ENCODE measurements at regions not wholly inside any gene's neighbourhood (a gene's known extent, or its start where the extent isn't known, plus 50 kb on each side); places are given as distances from the start of the nearest gene placed in this dataset.

DNA sequence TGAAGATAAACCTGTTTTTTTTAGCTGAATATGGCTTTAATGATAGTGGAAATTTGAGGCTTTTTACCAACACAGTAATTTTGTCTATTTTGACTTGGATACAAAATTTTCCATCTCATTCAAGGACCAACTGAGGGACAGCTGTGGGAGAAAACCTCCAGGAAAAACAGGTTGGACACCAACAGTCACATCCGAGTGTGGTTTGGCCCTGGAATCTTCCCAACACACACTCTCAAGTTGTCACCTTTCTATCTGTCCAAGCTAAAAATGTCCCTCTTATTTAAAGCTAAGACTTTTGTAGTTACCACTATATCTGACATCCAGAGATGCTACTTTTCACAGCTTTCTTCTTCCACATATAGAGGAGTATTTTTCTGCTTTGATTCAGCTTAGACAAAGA lies 404.9 kb downstream of the PCDH7 start:
- H4K20me1 ChIP-seq (ENCODE audit: low read depth), result no peaks in the 10 kb centered on the region
- no peaks in the 10 kb centered on the region for H3K36me3 ChIP-seq
- H3K27me3 ChIP-seq, result no peaks in the 10 kb centered on the region
- Mint-ChIP-seq H3K4me1 (no peaks in the 10 kb centered on the region), H3K36me3 (peaks cover 2% of the 10 kb centered on the region), H3K9me3 (no peaks in the 10 kb centered on the region), H3K27me3 (ENCODE audit: insufficient read depth, low read depth) (peaks cover under 1% of the 10 kb centered on the region), H3K4me3 (no peak overlapping the region), H3K27ac (no peak overlapping the region)
- H3K4me1 ChIP-seq, result peaks cover 5% of the 10 kb centered on the region
- H3F3A ChIP-seq (ENCODE audit: low read depth), result no peaks in the 10 kb centered on the region
- H3K4me3 ChIP-seq, result no peak overlapping the region
- no peak for DNase-seq (ENCODE audit: low spot score)
- no peak overlapping the region for H2AFZ ChIP-seq (replicated peaks)
- no peak overlapping the region for H3K27ac ChIP-seq
- TF ChIP-seq EZH2phosphoT487 (IDR thresholded peaks at IDR 0.05), result no peak
- no peak overlapping the region for H3K9ac ChIP-seq
- H3K4me2 ChIP-seq, result no peak overlapping the region
- no peaks in the 10 kb centered on the region for H3K79me2 ChIP-seq (ENCODE audit: low read depth)
- no peaks in the 10 kb centered on the region for H3K9me3 ChIP-seq (ENCODE audit: low read depth)

DNA sequence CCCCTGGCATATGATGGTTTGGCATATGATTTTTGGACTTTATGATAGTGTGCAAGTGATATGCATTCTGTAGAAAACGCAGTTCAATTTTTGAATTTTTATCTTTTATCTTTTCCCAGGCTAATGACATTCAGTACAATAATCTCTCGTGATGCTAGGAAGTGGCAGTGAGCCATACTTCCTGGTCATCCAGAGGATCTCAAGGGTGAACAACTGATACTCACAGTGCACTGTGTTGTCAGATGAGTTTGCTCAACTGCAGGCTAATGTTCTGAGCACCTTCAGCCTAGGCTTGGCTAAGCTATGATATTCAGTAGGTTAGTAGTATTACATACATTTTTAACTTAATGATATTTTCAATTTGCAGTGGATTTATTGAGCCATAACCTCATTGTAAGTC lies 405.3 kb downstream of the PCDH7 start:
- Mint-ChIP-seq H3K27ac (no peak overlapping the region), H3K4me3 (no peak overlapping the region), H3K4me1 (no peaks in the 10 kb centered on the region), H3K36me3 (peaks cover 2% of the 10 kb centered on the region), H3K9me3 (no peaks in the 10 kb centered on the region), H3K27me3 (ENCODE audit: insufficient read depth, low read depth) (no peaks in the 10 kb centered on the region)
- no peak overlapping the region for H2AFZ ChIP-seq (replicated peaks)
- H3K9me3 ChIP-seq (ENCODE audit: low read depth), result no peaks in the 10 kb centered on the region
- no peaks in the 10 kb centered on the region for H4K20me1 ChIP-seq (ENCODE audit: low read depth)
- H3K4me3 ChIP-seq, result no peak overlapping the region
- no peaks in the 10 kb centered on the region for H3K79me2 ChIP-seq (ENCODE audit: low read depth)
- H3K9ac ChIP-seq, result no peak overlapping the region
- H3K27me3 ChIP-seq, result no peaks in the 10 kb centered on the region
- TF ChIP-seq, protein P1, sequence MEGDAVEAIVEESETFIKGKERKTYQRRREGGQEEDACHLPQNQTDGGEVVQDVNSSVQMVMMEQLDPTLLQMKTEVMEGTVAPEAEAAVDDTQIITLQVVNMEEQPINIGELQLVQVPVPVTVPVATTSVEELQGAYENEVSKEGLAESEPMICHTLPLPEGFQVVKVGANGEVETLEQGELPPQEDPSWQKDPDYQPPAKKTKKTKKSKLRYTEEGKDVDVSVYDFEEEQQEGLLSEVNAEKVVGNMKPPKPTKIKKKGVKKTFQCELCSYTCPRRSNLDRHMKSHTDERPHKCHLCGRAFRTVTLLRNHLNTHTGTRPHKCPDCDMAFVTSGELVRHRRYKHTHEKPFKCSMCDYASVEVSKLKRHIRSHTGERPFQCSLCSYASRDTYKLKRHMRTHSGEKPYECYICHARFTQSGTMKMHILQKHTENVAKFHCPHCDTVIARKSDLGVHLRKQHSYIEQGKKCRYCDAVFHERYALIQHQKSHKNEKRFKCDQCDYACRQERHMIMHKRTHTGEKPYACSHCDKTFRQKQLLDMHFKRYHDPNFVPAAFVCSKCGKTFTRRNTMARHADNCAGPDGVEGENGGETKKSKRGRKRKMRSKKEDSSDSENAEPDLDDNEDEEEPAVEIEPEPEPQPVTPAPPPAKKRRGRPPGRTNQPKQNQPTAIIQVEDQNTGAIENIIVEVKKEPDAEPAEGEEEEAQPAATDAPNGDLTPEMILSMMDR (IDR thresholded peaks at IDR 0.05), result no peak
- no peak for TF ChIP-seq EZH2 (IDR thresholded peaks at IDR 0.05)
- no peak for TF ChIP-seq EZH2phosphoT487 (IDR thresholded peaks at IDR 0.05)
- no peak overlapping the region for H3K27ac ChIP-seq
- no peak overlapping the region for H3K4me2 ChIP-seq
- no peaks in the 10 kb centered on the region for H3K36me3 ChIP-seq
- peaks cover 5% of the 10 kb centered on the region for H3K4me1 ChIP-seq
- DNase-seq (ENCODE audit: low spot score), result no peak
- no peaks in the 10 kb centered on the region for H3F3A ChIP-seq (ENCODE audit: low read depth)

GRCh38 chr4:31126881-31127398 lies 406.8 kb downstream of the PCDH7 start:
- no peaks in the 10 kb centered on the region for H3K4me1 Mint-ChIP-seq
- H3K27me3 Mint-ChIP-seq (ENCODE audit: insufficient read depth, low read depth), result no peaks in the 10 kb centered on the region
- H3K4me2 ChIP-seq, result no peak overlapping the region
- no peaks in the 10 kb centered on the region for H3F3A ChIP-seq (ENCODE audit: low read depth)
- no peak overlapping the region for H2AFZ ChIP-seq (replicated peaks)
- H3K27ac ChIP-seq, result no peak overlapping the region
- H3K9me3 ChIP-seq (ENCODE audit: low read depth), result no peaks in the 10 kb centered on the region
- H3K9ac ChIP-seq, result no peak overlapping the region
- H3K9me3 Mint-ChIP-seq, result no peaks in the 10 kb centered on the region
- no peak overlapping the region for H3K4me3 ChIP-seq
- no peak overlapping the region for H3K27ac Mint-ChIP-seq
- peaks cover 2% of the 10 kb centered on the region for H3K36me3 Mint-ChIP-seq
- TF ChIP-seq EZH2phosphoT487 (IDR thresholded peaks at IDR 0.05), result no peak
- TF ChIP-seq, protein P1 (IDR thresholded peaks at IDR 0.05), result no peak
- TF ChIP-seq EZH2 (IDR thresholded peaks at IDR 0.05), result no peak
- peaks cover 12% of the 10 kb centered on the region for H3K4me1 ChIP-seq
- DNase-seq (ENCODE audit: low spot score), result no peak
- H3K27me3 ChIP-seq, result no peaks in the 10 kb centered on the region
- no peaks in the 10 kb centered on the region for H3K36me3 ChIP-seq
- no peaks in the 10 kb centered on the region for H4K20me1 ChIP-seq (ENCODE audit: low read depth)
- no peak overlapping the region for H3K4me3 Mint-ChIP-seq
- no peaks in the 10 kb centered on the region for H3K79me2 ChIP-seq (ENCODE audit: low read depth)

- no peak overlapping the region for H3K4me2 ChIP-seq
- no peak for TF ChIP-seq EZH2 (IDR thresholded peaks at IDR 0.05)
- TF ChIP-seq EZH2phosphoT487 (IDR thresholded peaks at IDR 0.05), result no peak
- TF ChIP-seq, protein P1 (IDR thresholded peaks at IDR 0.05), result no peak
- H3K36me3 ChIP-seq, result no peaks in the 10 kb centered on the region
- H3K9ac ChIP-seq, result no peak overlapping the region
- H3F3A ChIP-seq (ENCODE audit: low read depth), result no peaks in the 10 kb centered on the region
- Mint-ChIP-seq H3K36me3 (no peaks in the 10 kb centered on the region), H3K27ac (no peak overlapping the region), H3K4me3 (no peak overlapping the region), H3K4me1 (no peaks in the 10 kb centered on the region), H3K9me3 (no peaks in the 10 kb centered on the region), H3K27me3 (ENCODE audit: insufficient read depth, low read depth) (no peaks in the 10 kb centered on the region)
- no peaks in the 10 kb centered on the region for H3K79me2 ChIP-seq (ENCODE audit: low read depth)
- no peak for DNase-seq (ENCODE audit: low spot score)
- no peaks in the 10 kb centered on the region for H3K27me3 ChIP-seq
- no peaks in the 10 kb centered on the region for H3K9me3 ChIP-seq (ENCODE audit: low read depth)
- no peaks in the 10 kb centered on the region for H4K20me1 ChIP-seq (ENCODE audit: low read depth)
- H3K4me3 ChIP-seq, result no peak overlapping the region
- H2AFZ ChIP-seq (replicated peaks), result peak overlapping the region; percentile 15
- H3K4me1 ChIP-seq, result peaks cover 7% of the 10 kb centered on the region
- no peak overlapping the region for H3K27ac ChIP-seq
Observed at GRCh38 chr4:31130930-31131329, 410.8 kb downstream of the PCDH7 start.

Data from neural progenitor cell (in vitro differentiated cells).